ENCODE measurements at regions not wholly inside any gene's neighbourhood (a gene's known extent, or its start where the extent isn't known, plus 50 kb on each side); places are given as distances from the start of the nearest gene placed in this dataset.
A peak's percentile ranks its signal among the peaks of the same experiment; 100 is the strongest.

GRCh38 chr2:130263606-130264005, 65.4 kb upstream of the TUBA3E start:
- Mint-ChIP-seq H3K9me3 (no peaks in the 10 kb centered on the region), H3K27me3 (ENCODE audit: insufficient read depth) (peaks cover 42% of the 10 kb centered on the region), H3K4me3 (no peak overlapping the region), H3K4me1 (peaks cover 11% of the 10 kb centered on the region), H3K27ac (no peak overlapping the region), H3K36me3 (ENCODE audit: low read depth) (no peaks in the 10 kb centered on the region)
- H3K9me3 ChIP-seq (ENCODE audit: control insufficient read depth, low read length), result no peaks in the 10 kb centered on the region
- no peak overlapping the region for H3K4me3 ChIP-seq (ENCODE audit: low read length)
- no peak overlapping the region for H3K27ac ChIP-seq (ENCODE audit: low read depth, low read length)
- H3K36me3 ChIP-seq (ENCODE audit: control insufficient read depth, insufficient read depth, low read length), result no peaks in the 10 kb centered on the region
- no peak overlapping the region for H3K9ac ChIP-seq (ENCODE audit: extremely low read depth, low read length, poor library complexity, severe bottlenecking)
- TF ChIP-seq, protein P1, sequence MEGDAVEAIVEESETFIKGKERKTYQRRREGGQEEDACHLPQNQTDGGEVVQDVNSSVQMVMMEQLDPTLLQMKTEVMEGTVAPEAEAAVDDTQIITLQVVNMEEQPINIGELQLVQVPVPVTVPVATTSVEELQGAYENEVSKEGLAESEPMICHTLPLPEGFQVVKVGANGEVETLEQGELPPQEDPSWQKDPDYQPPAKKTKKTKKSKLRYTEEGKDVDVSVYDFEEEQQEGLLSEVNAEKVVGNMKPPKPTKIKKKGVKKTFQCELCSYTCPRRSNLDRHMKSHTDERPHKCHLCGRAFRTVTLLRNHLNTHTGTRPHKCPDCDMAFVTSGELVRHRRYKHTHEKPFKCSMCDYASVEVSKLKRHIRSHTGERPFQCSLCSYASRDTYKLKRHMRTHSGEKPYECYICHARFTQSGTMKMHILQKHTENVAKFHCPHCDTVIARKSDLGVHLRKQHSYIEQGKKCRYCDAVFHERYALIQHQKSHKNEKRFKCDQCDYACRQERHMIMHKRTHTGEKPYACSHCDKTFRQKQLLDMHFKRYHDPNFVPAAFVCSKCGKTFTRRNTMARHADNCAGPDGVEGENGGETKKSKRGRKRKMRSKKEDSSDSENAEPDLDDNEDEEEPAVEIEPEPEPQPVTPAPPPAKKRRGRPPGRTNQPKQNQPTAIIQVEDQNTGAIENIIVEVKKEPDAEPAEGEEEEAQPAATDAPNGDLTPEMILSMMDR (conservative IDR thresholded peaks at IDR 0.05), result no peak
- peaks cover 22% of the 10 kb centered on the region for H3K27me3 ChIP-seq (ENCODE audit: control insufficient read depth, insufficient read depth, low read length, poor library complexity, severe bottlenecking)
- no peak for DNase-seq
- no peaks in the 10 kb centered on the region for H3K4me1 ChIP-seq (ENCODE audit: control insufficient read depth, insufficient read depth, low read length)
- 89 to 91% methylated on average over 4 to 7 of the region's 7 CpGs for WGBS, 2 experiments (ENCODE audit: insufficient coverage in 1 of 2, insufficient read length in 1 of 2)

- peaks cover 50% of the 10 kb centered on the region for H3K27me3 Mint-ChIP-seq (ENCODE audit: insufficient read depth)
- Histone ChIP-seq H3K9ac (ENCODE audit: extremely low read depth, low read length, poor library complexity, severe bottlenecking) (no peak overlapping the region), H3K27me3 (ENCODE audit: control insufficient read depth, insufficient read depth, low read length, poor library complexity, severe bottlenecking) (peaks cover 36% of the 10 kb centered on the region), H3K4me1 (ENCODE audit: control insufficient read depth, insufficient read depth, low read length) (no peaks in the 10 kb centered on the region), H3K9me3 (ENCODE audit: control insufficient read depth, low read length) (no peaks in the 10 kb centered on the region), H3K4me3 (ENCODE audit: low read length) (no peak overlapping the region), H3K36me3 (ENCODE audit: control insufficient read depth, insufficient read depth, low read length) (no peaks in the 10 kb centered on the region), H3K27ac (ENCODE audit: low read depth, low read length) (no peak overlapping the region)
- no peak overlapping the region for H3K4me3 Mint-ChIP-seq
- no peaks in the 10 kb centered on the region for H3K9me3 Mint-ChIP-seq
- peak; percentile 45 for DNase-seq
- peaks cover 11% of the 10 kb centered on the region for H3K4me1 Mint-ChIP-seq
- no peak overlapping the region for H3K27ac Mint-ChIP-seq
- TF ChIP-seq, protein P1 (conservative IDR thresholded peaks at IDR 0.05), result no peak
- no peaks in the 10 kb centered on the region for H3K36me3 Mint-ChIP-seq (ENCODE audit: low read depth)
- 86 to 89% methylated on average over 10 to 11 of the region's 11 CpGs for WGBS, 2 experiments (ENCODE audit: insufficient coverage in 1 of 2, insufficient read length in 1 of 2)
These were observed 63.9 kb upstream of the TUBA3E start for GRCh38 chr2:130261970-130262760.

- DNase-seq, result no peak
- peaks cover 46% of the 10 kb centered on the region for H3K27me3 ChIP-seq (ENCODE audit: control insufficient read depth, insufficient read depth, low read length, poor library complexity, severe bottlenecking)
- WGBS, 2 experiments (ENCODE audit: insufficient coverage in 1 of 2, insufficient read length in 1 of 2), result 91 to 92% methylated on average over 6 to 10 of the region's 10 CpGs
- TF ChIP-seq, protein P1 (conservative IDR thresholded peaks at IDR 0.05), result no peak
- no peak overlapping the region for H3K9ac ChIP-seq (ENCODE audit: extremely low read depth, low read length, poor library complexity, severe bottlenecking)
- Mint-ChIP-seq H3K27ac (no peak overlapping the region), H3K4me1 (peaks cover 12% of the 10 kb centered on the region), H3K9me3 (no peaks in the 10 kb centered on the region), H3K36me3 (ENCODE audit: low read depth) (no peaks in the 10 kb centered on the region), H3K27me3 (ENCODE audit: insufficient read depth) (peaks cover 48% of the 10 kb centered on the region), H3K4me3 (no peak overlapping the region)
- no peaks in the 10 kb centered on the region for H3K4me1 ChIP-seq (ENCODE audit: control insufficient read depth, insufficient read depth, low read length)
- no peak overlapping the region for H3K4me3 ChIP-seq (ENCODE audit: low read length)
- no peak overlapping the region for H3K27ac ChIP-seq (ENCODE audit: low read depth, low read length)
- no peaks in the 10 kb centered on the region for H3K9me3 ChIP-seq (ENCODE audit: control insufficient read depth, low read length)
- H3K36me3 ChIP-seq (ENCODE audit: control insufficient read depth, insufficient read depth, low read length), result no peaks in the 10 kb centered on the region
These were observed 62.9 kb upstream of the TUBA3E start for GRCh38 chr2:130261099-130261498.

Data from endodermal cell (in vitro differentiated cells).